Ectodermal cell (in vitro differentiated cells): ENCODE measurements at regions not wholly inside any gene's neighbourhood (a gene's known extent, or its start where the extent isn't known, plus 50 kb on each side); places are given as distances from the start of the nearest gene placed in this dataset.

Source experiments
- H3K27ac ChIP-seq: 2 replicates; pipeline ENCODE4 v1.7.0; 2013; ENCODE audit warnings: mild to moderate bottlenecking, low read depth, low read length; ENCODE audit not compliant: insufficient read depth, poor library complexity, severe bottlenecking
- H3K27me3 ChIP-seq: 2 replicates; pipeline ENCODE4 v1.7.0; 2013; ENCODE audit warnings: mild to moderate bottlenecking, low read length; ENCODE audit not compliant: insufficient read depth, control insufficient read depth, poor library complexity, severe bottlenecking
- H3K36me3 ChIP-seq: one replicate; pipeline ENCODE4 v1.7.0; 2013; ENCODE audit warnings: low read length; ENCODE audit not compliant: control insufficient read depth, insufficient read depth
- H3K4me1 ChIP-seq: one replicate; pipeline ENCODE4 v1.7.0; 2013; ENCODE audit warnings: low read length; ENCODE audit not compliant: control insufficient read depth, insufficient read depth
- H3K4me3 ChIP-seq: 2 replicates; pipeline ENCODE4 v1.7.0; 2013; ENCODE audit warnings: low read depth, low read length, control low read depth; ENCODE audit not compliant: insufficient read depth
- H3K9me3 ChIP-seq: 2 replicates; pipeline ENCODE4 v1.7.0; 2013; ENCODE audit warnings: mild to moderate bottlenecking, low read length, moderate library complexity; ENCODE audit not compliant: control insufficient read depth
- WGBS, 2 experiments: methylation state at CpG; one replicate each; pipeline ENCODE4 v1.1.7; 2013; ENCODE audit warnings: missing lambda C conversion rate in 2 of 2; 5-methylcytosine and 5-hydroxymethylcytosine counted together

- H3K27me3 ChIP-seq, result no peaks in the 10 kb centered on the region
- H3K9me3 ChIP-seq, result no peaks in the 10 kb centered on the region
- H3K4me3 ChIP-seq, result no peak overlapping the region
- no peak overlapping the region for H3K27ac ChIP-seq
- no peaks in the 10 kb centered on the region for H3K36me3 ChIP-seq
- H3K4me1 ChIP-seq, result no peaks in the 10 kb centered on the region
- 100% methylated on average over 1 of the region's 1 CpG; no CpG with 5 or more reads in 1 of the 2 experiments for WGBS, 2 experiments
These were observed 353.6 kb downstream of the DEPDC1B start for GRCh38 chr5:60346393-60346792.

DNA sequence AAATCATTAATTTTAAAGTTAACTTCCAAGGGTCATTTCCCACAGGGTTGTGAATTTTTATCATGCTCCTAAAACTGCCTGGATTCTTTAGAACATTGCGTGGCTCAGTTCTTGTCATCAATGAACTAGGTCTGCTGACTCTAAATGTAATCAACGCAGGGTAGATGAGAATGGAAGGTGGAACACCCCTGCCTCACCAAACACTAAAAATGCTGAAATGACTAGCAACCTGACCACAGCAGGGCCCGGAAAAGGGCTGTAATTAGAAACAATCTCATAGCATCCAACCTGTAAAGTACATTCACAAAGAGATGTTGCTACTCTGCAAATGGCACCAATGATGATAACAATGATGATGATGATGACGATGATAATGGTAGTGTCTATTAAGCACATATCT lies 356.9 kb downstream of the DEPDC1B start:
- no peaks in the 10 kb centered on the region for H3K9me3 ChIP-seq
- H3K36me3 ChIP-seq, result no peaks in the 10 kb centered on the region

DNA sequence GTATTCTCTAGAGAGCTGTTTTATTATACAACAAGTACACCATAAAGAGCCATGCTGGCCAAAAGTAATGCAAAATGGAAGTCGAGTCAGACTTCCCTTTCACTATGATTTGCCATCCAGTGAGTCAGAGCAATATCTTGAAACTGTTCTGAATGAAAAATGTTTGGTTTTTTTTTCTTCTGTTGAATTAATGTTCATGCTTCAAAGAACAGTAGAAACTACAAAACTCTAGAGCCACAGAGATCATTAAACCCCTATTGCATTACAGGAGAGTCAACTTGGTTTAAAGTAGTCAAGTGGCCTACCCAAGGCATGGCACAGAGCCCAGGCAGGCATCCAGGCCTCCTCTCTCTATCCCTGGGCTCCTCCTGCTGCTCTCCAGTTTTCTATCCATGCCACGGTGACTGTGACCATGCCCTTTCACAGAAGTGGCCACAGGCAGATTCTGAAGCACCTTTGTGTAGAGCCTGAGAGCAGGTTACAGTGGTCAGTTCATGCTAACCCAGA lies 358.9 kb downstream of the DEPDC1B start:
- 86 to 96% methylated on average over 2 of the region's 2 CpGs for WGBS, 2 experiments
- Histone ChIP-seq H3K4me3 (no peak overlapping the region), H3K27ac (no peak overlapping the region), H3K9me3 (no peaks in the 10 kb centered on the region), H3K4me1 (no peaks in the 10 kb centered on the region), H3K36me3 (no peaks in the 10 kb centered on the region), H3K27me3 (no peaks in the 10 kb centered on the region)

More for the DNA sequence above, 356.9 kb downstream of the DEPDC1B start:
- Histone ChIP-seq H3K4me3 (no peak overlapping the region), H3K4me1 (no peaks in the 10 kb centered on the region), H3K27ac (no peak overlapping the region), H3K27me3 (no peaks in the 10 kb centered on the region)
- WGBS, 2 experiments, result 92 to 100% methylated on average over 3 to 4 of the region's 4 CpGs

DNA sequence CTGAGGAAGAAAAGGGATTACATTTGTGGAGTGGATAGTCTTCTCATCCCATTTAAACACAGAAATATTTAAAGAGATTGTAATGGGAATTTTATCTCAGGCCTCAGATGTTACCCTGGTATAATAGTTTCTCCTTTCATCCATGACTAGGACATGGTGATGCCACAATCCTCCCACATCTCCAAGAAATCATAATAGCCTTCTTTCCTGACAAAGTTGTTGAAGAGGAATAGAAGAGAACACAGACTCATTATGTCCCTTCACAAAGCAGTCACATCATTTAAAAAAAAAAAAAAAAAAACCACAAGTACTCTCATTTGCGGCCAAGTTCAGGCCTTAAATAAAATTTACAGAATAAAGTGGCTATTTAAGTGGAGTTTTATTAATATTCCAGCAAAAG lies 359.6 kb downstream of the DEPDC1B start:
- no peaks in the 10 kb centered on the region for H3K36me3 ChIP-seq
- H3K4me3 ChIP-seq, result no peak overlapping the region
- H3K27ac ChIP-seq, result no peak overlapping the region
- no peaks in the 10 kb centered on the region for H3K4me1 ChIP-seq
- H3K27me3 ChIP-seq, result no peaks in the 10 kb centered on the region
- no CpG with 5 or more reads among the region's 1 CpG for WGBS, 2 experiments
- H3K9me3 ChIP-seq, result no peaks in the 10 kb centered on the region

GRCh38 chr5:60339691-60340201 lies 360.2 kb downstream of the DEPDC1B start:
- no peaks in the 10 kb centered on the region for H3K9me3 ChIP-seq
- H3K36me3 ChIP-seq, result no peaks in the 10 kb centered on the region
- no peaks in the 10 kb centered on the region for H3K4me1 ChIP-seq
- H3K27me3 ChIP-seq, result no peaks in the 10 kb centered on the region
- no peak overlapping the region for H3K4me3 ChIP-seq
- no peak overlapping the region for H3K27ac ChIP-seq
- WGBS, 2 experiments, result 96% methylated on average over 12 of the region's 12 CpGs

- WGBS, 2 experiments, result 86 to 94% methylated on average over 3 of the region's 3 CpGs
- no peak overlapping the region for H3K4me3 ChIP-seq
- no peaks in the 10 kb centered on the region for H3K36me3 ChIP-seq
- H3K4me1 ChIP-seq, result no peaks in the 10 kb centered on the region
- H3K27ac ChIP-seq, result no peak overlapping the region
- no peaks in the 10 kb centered on the region for H3K9me3 ChIP-seq
- no peaks in the 10 kb centered on the region for H3K27me3 ChIP-seq
These were observed 361.1 kb downstream of the DEPDC1B start for GRCh38 chr5:60338846-60339245.

DNA sequence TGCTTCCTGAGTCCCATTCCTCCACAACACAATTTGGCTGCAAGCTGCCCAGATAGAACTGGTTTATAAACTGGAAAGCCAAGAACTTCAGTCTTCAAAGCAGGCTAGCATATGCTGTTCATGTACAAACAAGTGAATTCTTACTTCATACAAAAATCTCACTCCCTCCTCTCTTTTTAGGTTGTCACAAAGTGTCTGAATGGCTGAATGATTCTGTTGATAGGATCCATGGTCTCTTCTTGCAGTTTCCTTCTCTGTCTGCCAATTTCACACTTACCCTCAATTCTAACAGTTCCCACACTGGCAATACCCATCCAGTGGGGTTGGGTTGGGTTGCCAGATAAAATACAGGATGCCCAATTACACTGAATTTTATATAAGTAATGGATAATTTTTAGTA lies 363.5 kb downstream of the DEPDC1B start:
- no peaks in the 10 kb centered on the region for H3K27me3 ChIP-seq
- H3K9me3 ChIP-seq, result no peaks in the 10 kb centered on the region
- H3K27ac ChIP-seq, result no peak overlapping the region
- H3K4me1 ChIP-seq, result no peaks in the 10 kb centered on the region
- no peaks in the 10 kb centered on the region for H3K36me3 ChIP-seq
- no peak overlapping the region for H3K4me3 ChIP-seq

DNA sequence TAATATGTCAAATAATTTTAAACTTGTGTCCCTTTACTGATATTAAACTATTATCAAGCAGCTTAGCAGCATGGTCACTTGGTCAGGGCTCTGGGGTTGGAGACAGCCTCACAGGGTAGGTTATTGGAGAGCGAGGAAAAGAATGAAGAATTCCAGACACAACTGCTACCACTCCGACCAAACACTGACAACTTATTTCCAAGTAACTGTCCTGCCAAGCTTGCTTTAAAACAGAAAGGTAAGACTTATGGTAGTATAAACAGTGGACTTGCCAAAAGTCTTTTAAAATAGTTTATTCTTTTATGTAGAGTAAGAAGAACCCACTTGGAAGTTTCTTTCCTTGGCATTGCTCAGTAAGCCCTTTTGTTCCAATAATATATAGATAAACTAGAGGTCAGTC lies 364.1 kb downstream of the DEPDC1B start:
- 93 to 100% methylated on average over 2 of the region's 2 CpGs for WGBS, 2 experiments
- no peaks in the 10 kb centered on the region for H3K9me3 ChIP-seq
- no peak overlapping the region for H3K27ac ChIP-seq
- no peaks in the 10 kb centered on the region for H3K4me1 ChIP-seq
- no peaks in the 10 kb centered on the region for H3K27me3 ChIP-seq
- no peaks in the 10 kb centered on the region for H3K36me3 ChIP-seq
- no peak overlapping the region for H3K4me3 ChIP-seq

DNA sequence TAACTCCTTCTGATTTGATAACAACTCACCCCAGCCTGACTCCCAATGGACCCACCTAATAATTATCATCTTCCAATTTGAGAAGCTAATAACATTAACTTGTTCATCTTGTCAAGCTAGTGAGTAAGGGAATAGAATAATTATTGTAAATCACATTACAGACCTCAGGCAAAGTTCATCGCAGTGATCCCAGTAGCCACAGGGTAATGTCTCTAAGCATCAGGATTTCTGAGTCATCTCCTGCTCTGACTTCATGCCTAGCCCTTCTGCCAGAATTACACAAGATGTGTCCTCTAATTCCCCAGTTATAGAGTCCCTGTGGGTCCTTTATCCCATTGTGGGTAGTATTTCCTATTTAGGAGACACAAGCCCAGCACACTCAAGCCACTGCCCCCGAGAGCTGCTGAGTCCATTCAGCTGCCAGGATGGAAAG lies 365.7 kb downstream of the DEPDC1B start:
- Histone ChIP-seq H3K27me3 (no peaks in the 10 kb centered on the region), H3K36me3 (no peaks in the 10 kb centered on the region), H3K27ac (no peak overlapping the region), H3K4me3 (no peak overlapping the region), H3K9me3 (no peaks in the 10 kb centered on the region), H3K4me1 (no peaks in the 10 kb centered on the region)
- 90 to 92% methylated on average over 1 to 2 of the region's 2 CpGs for WGBS, 2 experiments

- WGBS, 2 experiments, result 90 to 94% methylated on average over 6 of the region's 6 CpGs
- no peaks in the 10 kb centered on the region for H3K27me3 ChIP-seq
- no peak overlapping the region for H3K27ac ChIP-seq
- no peak overlapping the region for H3K4me3 ChIP-seq
- H3K4me1 ChIP-seq, result no peaks in the 10 kb centered on the region
- H3K9me3 ChIP-seq, result no peaks in the 10 kb centered on the region
- no peaks in the 10 kb centered on the region for H3K36me3 ChIP-seq
These were observed 366.9 kb downstream of the DEPDC1B start for GRCh38 chr5:60333005-60333571.
